ENCODE measurements at regions not wholly inside any gene's neighbourhood (a gene's known extent, or its start where the extent isn't known, plus 50 kb on each side); places are given as distances from the start of the nearest gene placed in this dataset.
"Not testable (repeated sequence)": the region's sequence is repeated elsewhere in the genome, so short reads cannot be mapped to it uniquely, and the experiment has no call there.

DNA sequence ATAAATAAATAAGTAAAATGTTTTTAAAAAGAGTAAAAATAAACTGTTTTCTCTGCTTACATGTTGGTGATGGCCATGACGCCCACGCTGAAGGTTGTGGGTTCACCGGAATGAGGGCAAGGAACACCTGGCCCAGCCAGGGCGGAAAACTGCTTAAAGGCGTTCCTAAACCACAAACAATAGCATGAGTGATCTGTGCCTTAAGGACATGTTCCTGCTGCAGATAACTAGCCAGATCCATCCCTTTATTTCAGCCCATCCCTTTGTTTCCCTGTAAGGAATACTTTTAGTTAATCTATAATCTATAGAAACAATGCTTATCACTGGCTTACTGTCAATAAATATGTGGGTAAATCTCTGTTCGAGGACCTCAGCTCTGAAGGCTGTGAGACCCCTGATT lies 63.3 kb upstream of the CEP78 start:
- DNase-seq (ENCODE audit: low spot score), result not testable (repeated sequence)

DNA sequence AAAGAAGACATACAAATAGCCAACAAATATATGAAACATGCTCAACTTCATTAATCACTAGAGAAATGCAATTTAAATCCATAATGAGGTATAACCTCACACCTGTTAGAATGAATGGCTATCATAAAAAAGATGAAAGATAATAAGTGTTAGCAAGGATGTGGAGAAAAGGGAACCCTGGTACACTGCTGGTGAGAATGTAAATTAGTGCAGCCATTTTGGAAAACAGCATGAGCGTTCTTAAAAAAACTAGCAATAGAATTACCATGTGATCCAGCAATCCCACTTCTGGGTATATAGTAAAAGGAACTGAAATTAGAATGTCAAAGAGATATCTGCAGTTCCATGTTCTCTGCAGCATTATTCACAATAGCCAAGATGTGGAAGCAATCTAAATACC lies 64.2 kb upstream of the CEP78 start:
- no peak for DNase-seq (ENCODE audit: low spot score)

DNA sequence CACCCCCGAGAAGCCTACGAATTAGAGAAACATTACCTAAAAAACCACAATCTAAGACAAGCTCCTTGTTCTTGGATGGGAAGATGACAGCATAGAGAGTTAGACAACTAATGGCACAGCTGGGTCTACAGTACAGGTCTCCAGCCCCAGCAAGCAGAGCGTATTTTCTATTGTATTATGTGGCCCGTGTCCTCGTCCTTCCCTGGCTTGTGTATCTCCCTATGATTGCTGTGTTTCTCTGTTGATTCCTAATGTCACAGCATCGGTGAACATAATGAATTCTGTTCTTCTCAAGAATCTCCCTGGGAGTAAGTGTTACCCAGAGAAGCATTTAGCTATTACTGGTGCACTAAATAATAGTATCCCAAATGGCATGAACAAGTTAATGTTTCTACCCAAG lies 66.8 kb upstream of the CEP78 start:
- DNase-seq (ENCODE audit: low spot score), result no peak

DNA sequence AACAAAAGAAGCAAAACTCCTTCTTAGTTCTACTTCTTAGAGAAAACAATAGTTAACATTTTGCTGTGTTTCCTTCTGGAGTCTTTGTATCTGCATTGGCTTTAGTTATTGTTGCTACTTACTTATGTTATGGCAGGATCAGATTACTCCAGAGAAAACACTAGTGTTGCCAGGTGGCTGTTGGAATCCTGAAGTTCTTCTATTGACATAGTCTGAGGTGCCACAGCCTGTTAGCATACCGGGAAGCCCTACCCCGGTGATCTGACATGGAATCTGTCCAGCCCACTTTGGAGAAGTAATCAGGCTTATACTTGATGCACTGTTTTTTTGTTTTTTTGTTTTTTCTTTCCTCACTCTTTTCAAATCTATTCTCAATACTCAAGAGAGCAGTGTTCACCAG lies 68.5 kb upstream of the CEP78 start:
- DNase-seq (ENCODE audit: low spot score), result no peak

DNA sequence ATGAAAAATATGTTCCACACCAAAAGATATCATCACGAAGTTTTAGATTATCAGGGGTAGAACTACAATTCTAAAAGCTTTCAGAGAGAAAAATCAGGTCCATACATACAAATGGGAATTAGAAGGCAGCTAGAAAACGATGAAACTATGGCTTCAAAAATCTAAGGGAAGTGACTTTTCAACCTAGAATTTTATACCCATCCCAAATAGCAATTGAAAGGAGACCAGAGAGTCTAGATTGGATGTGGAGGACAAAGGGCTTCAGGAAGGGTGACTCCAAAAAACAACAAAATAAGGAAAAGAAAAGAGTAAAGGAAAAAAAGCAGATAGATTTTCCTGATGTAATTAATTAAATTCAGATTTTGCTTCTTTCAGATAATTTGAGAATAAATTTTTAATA lies 72.0 kb upstream of the CEP78 start:
- DNase-seq (ENCODE audit: low spot score), result no peak

DNA sequence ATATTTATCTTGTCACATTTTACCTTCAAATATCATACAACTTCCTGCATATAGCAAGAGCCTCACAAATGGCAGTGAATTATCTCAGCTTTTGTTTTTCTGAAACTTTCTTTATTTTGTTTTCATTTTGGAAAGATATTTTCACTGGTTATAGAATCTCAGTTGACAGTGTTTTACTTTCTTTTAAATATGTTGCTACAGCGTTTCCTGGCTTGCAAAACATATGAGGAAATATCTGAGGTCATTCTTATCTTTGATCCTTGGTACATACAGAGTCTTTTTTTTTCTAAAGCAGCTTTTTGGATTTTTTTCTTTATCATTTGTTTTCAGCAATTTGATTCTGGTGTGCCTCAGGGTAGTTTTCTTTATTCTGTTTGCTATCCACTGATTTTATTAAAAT lies 77.6 kb upstream of the CEP78 start:
- no peak for DNase-seq (ENCODE audit: low spot score)

DNA sequence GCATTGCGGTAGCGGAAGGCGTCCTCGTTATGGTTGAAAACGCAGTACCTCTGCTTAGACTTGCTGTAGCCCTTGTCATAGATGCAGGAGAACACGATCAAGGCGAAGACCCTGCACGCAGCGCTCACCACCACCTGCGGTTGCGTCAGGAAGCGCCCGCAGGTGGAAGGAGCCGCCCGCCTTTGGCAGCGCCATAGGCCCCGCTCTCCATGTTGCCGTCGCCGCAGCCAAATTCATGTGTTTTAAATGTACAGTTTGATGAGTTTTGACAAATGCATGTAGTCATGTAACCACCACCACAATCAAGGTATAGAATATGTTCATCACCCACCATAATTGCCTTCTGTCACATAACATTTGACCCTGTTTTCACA lies 84.9 kb upstream of the CEP78 start:
- no peak for DNase-seq (ENCODE audit: low spot score)

DNA sequence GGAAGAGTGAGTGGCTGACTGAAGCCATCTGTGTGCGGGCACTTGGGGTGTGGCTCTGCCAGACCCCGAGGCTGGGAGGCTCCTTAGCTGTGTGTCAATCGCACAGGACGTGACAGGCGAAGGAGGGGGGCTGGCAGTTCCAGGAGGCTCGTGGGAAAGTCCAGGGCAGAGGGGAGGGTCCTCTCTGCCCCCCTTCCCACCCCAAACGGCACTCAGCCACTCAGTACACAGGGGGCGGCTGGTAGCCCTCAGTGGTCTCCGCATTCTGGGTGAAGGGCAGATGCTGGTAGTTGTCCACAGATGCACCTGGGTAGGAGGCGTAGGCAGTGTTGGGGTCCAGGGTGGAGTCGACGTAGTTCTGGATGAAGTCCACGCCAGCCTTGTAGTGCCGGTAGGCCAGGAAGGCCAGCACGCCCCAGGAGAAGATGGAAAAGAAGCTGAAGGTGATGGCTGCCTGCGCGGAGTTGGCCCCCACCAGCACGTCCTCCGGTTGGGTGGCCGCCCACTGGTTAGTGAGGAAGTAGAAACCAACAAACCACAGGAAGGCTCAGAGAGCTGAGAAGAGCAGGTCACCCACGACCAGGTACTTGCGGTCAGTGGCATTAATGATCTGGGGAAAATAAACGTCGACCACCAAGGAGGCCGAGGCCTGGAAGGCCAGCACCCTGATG lies 85.4 kb upstream of the CEP78 start:
- no peak for DNase-seq (ENCODE audit: low spot score)

DNA sequence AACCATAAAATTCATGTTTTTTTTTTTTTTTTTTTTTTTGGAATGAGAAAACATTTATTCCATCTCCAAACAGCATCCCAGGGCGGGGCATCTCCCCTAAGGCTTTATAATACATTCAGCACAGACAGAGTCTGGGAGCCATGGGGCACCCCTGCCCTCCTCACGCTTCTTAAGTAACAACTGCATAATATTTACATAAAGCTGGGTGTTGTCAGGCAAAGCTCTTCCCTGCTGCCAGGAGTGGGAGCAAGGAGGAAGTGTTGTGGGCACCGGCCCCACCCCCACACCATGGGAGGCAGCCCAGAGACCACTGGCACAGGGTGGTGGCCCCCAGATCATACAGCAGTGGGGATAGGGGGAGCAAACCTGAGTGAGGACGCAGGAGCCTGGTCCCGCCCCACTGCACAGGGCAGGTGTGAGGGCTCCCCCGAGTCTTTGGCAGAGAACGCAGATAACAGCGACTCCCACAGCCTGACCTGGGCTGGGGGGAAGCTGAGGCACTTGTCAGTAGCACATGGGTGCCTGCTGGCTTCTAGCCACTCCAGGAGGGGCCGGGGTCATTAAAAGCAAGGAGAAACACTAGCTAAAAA lies 86.1 kb upstream of the CEP78 start:
- no peak for DNase-seq (ENCODE audit: low spot score)

DNA sequence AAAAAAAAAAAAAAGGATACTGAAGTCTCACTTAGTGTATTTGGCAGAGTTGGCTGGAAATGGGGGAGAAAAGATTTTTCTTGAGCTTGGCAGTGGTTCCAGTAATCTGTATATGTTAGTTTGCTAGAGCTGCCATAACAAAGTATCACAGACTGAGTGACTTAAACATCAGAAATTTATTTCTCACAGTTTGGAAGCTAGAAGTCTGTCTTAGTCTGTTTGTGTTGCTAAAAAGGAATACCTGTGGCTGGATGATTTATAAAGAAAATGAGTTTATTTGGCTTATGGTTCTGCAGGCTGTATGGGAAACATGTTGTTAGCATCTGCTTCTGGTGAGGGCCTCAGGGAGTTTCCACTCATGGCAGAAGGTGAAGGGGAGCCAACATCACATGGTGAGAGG lies 89.6 kb upstream of the CEP78 start:
- DNase-seq (ENCODE audit: low spot score), result no peak

DNA sequence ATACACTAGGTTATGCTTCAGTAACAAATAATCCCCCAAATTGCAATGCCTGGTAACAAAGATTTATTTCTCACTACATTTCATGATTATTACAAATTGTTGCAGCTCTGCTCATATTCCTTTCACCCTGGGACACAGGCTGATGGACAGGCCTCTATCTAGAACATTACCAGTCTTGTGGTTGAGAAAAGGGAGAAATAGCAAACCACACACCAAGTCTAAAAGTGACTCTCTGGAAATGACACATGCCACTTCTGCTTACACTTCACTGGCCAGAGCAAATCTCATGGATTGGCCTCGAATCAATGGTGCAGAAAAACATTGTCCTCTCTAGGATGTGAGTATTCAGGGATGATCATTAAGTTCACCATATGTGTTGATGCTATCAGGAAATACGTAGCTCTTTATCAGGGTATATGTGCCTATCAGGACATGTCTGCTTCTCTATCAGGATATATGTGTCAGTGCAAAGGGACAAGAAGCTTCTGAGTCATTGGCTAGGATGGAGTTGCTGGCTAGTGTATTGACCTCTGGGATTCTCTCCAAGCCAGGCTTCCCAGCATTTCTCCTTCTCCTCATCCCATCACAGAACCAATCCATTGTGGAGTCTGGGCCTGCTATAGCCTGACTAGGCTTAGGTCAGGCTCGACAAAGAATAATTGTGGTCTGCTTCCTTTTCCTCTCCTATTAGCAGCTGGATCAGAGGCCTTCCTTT lies 91.1 kb upstream of the CEP78 start:
- DNase-seq (ENCODE audit: low spot score), result no peak

DNA sequence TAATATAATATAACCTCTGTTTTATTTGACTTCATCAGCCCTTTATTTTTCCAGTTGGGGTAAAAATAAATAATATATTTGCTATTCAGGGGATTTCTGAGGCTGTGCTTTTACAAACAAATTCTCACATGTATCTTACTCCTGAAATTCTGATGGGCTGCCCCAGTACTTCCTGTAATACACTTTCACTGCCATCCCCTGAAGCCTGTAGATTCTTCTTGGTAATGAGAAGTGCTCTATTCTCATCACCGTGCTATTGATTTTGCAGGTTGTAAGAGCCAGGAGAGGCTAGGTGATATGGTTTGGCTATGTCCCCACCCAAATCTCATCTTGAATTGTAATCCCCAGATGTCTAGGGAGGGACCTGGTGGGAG lies 91.9 kb upstream of the CEP78 start:
- DNase-seq (ENCODE audit: low spot score), result no peak

DNA sequence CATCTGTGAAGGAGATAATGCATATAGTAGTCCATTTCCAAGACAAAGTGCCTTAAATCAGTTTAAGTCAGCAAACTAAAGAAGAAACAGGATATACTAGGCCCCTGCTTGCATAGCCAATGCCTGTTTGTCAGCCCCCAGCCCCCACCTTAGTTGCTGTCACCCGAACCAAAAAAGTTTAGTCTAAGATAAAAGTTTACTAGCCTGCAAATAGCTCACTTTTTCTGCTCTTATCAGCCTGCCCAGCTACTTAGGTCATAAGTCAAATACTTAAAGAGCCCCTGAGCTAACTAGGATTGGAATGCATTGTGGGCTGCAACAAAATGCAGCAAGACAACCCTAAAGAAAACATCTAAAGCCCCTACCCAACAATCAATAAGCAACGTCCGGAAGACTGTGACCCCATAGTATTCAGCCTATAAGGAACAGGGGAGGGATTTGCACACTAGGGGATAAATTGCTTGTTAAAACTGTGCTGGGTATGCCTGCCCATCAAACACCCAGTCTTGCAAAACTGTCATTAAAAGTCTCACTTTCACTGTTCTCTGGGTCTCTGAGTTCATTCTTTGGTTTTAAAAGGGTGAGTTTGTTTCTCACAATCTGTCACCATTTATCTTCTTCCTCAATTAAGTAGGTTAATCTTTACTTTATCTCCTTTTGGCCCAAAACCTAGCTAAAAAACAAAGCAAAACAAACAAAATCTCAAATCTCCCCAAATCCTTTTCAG lies 92.4 kb upstream of the CEP78 start:
- no peak for DNase-seq (ENCODE audit: low spot score)

DNA sequence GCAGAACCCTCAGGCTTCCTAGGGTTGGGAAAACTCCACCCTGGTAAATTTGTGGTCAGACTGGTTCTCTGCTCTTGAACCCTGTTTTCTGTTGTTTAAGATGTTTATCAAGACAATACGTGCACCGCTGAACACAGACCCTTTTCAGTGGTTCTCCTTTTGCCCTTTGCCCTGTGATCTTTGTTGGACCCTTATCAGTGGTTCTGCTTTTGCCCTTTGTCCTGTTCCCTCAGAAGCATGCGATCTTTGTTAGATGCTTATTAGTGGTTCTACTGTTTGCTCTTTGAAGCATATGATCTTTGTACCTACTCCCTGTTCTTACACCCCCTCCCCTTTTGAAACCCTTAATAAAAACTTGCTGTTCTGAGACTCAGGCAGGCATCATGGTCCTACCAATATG lies 93.6 kb upstream of the CEP78 start:
- DNase-seq (ENCODE audit: low spot score), result not testable (repeated sequence)

DNA sequence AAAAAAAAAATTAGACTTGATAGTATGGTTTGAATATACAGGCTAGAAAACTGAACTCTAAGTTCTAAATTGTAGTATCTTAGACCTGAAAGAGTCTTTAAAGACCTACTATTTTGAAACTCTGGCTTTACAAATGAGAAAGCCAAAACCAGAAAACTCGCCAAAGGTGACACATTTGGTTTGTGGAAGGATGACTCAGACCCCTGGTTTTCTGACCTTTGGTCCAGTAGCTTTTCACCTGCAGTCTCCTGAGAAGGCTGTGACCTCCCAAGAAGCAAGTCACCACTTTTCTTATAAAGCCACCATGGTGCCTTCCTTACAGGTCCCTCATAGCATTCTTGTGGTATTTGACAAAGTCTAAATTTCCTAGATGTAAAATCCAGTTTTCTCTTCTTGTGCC lies 102.1 kb upstream of the CEP78 start:
- DNase-seq (ENCODE audit: low spot score), result no peak

DNA sequence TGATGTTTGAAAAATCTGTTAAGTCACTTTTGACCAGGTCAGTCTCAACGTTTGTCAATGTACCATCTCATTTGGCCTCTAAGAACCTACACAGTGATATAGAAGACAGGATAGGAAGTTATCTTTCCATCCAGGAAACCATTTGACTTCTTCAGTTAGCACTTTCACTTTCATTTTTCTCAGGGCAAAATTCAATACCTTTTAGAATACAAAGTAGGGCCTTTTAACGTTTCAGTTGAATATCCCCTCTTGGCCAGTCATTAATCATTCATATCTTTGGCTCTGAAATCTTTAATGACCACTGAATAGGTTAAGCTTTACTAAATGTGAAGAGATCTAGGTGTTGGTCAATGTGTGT lies 101.1 kb upstream of the GNAQ start:
- no peak for DNase-seq (ENCODE audit: low spot score)

DNA sequence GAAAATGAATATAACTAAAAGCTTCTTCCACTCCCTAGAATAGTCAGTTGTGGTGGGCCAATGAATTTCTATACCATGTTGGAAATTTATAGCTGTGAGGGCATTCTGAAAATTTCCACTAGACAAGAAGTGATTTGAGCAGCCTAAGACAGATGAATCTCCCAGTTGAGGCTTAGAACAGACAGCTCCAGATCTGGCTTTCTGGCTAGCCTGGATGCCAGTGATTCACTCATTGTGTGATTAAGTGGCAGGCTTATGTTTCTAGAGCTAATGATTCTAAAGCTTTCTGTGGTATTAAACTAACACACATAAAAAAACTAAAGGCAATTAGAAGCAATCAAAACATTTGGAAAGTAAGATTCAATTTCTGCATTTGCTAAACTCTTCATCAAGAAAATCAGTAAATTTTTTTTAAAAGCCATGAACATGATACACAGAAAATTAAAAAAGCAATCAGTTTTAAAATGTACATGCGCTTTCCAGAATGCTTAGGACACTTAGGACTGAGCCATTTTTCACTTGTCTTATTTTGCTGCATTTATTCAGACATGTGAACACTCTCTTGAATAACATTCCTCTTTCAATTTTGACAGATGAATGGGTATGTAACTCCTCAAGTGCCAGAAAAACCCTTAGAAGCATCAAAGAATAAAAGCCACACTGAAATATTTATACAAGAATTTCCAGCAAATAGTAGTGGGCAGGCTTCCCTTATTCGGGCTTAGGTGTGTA lies 100.5 kb upstream of the GNAQ start:
- DNase-seq (ENCODE audit: low spot score), result peak; percentile 13

DNA sequence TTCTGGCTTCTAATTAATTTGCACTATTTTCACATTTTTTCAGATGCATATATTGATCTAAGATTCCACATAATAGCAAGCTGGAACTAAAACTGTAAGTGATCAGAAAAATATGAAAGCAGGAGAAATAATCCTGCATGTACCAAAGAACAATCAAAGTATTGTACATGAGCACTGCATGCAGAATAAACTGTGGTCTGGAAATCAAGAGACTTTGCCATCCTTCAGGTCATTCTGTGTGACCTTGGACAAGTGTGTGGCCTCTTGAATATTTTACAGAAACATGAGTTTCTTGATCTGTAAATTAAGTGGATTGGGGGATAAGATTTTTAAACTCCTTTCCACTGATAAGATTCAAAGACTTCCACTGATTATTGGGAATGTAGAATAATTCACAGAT lies 99.2 kb upstream of the GNAQ start:
- no peak for DNase-seq (ENCODE audit: low spot score)

DNA sequence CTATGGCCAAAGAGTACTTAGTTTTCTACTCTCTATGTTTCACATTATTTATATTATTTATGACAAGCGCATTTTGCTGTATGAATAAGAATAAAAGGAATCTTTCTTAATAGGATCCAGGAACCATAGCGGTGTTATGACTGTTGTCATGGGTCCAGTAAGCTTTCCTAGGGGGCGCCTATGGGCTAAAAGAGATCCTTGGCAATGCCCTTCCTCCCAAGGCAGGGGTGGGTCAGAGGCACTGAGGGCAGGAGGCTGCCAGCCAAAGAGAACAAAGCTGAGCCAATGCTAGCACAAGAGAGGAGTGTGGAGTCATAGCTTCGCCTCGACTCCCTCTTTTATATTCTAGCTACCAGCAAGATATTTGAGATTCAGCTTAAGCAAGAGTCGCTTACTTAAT lies 98.4 kb upstream of the GNAQ start:
- DNase-seq (ENCODE audit: low spot score), result no peak

DNA sequence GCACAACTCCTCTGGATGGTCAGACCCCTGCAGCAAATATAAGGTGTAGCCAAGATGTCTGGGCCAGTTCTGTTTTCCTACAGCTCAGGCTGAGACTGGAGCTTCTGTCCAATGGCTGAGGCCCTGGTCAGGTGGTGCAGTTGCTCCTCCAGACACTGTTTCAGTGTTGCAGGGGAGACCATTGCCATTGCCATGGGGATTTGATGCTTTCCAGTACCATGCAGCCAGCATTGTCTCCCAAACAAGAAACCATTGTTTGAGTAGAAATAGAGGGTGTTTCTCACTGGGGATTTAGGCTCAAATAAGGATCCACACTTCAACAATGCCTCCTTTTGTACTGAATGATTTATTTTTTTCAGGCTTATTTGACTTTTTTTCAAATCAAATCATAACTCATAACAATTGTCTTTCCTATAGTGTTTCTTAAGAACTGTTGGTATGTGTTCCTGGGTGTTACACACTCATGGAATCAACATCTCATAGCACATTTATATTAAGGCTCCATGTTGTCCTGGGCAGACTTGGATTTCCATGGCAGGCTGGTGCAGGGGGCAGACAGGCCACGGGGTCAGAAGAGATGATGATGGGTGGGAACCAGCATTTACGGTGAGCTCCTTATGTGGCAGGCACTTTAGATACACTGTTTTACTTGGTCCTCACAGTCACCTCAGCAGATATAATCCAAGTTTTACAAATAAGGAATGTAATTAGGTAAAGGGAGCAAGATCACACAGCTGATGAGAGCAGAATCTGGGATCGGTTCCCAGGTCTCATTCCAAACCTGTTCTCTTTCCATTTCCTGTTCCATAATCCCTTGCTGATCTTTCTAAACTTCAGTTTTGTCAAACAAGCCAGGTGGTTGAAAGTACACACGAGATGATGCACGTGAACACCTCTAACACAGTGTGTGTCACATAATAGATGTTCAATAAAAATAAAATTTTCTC lies 95.9 kb upstream of the GNAQ start:
- no peak for DNase-seq (ENCODE audit: low spot score)

DNA sequence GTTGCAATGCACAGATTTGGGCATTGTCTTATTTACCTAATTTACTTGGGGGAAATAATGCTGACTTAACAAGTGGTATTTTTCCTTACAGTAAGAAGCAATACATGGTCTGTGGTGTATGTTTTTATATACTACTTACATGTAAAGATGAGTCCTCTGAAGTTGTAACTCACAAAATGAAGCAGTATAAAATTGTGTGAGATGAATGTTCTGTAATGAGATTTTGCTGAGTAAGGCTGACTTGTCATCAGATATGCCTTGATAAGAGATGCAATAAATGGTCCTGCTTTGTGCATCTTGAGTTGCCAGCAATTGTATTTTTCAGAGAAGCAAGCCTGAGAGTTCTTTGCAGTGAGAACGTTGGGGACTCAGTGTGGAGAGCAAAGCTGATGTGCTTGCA lies 92.2 kb upstream of the GNAQ start:
- no peak for DNase-seq (ENCODE audit: low spot score)
